KG1 (cell line): ENCODE measurements at regions not wholly inside any gene's neighbourhood (a gene's known extent, or its start where the extent isn't known, plus 50 kb on each side); places are given as distances from the start of the nearest gene placed in this dataset.

Source experiments
- DNase-seq: peaks from one replicate; lab custom pipeline; 2025; lab: John Stamatoyannopoulos, UW

DNA sequence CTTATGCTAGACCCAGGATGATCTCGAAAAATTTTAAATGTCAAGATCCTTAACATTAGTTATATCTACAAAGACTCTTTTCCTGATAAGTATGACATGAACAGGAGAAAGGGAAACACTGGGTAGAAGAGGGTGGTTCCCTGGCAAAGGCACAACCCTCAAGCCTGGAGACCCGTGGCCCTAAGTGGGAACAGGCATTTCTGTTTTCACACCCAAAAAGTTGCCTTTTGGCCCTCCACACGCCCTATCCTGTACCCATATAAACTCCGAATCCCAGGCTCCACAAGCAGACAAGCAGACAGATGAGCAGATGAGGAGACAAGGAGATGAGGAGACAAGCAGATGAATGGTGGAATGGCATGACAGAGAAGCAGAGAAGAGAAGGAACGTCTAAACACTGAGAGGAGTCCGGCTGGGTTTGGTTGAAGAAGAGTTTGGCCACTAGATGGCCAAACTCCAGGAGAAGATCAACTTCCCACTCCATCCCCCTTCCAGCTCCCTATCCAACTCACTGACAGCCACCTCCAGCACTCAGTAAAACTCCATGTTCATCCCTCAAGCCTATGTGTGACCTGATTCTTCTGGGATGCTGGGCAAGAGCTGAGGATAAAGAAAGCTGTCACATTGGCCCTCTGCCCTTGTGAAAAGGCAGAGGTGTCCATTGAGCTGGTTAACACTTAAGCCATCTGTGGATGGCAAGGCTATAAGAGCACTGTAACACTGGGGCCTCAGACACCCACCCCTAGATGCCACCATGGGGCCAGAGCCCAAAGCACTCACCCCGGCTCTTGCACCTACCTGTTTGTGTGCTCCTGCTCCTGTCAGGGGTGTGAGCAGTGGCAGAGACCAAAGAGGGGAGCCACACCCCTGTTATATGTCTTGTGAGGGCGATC lies 139.6 kb upstream of the FAM20A start:
- DNase-seq, result no peak

DNA sequence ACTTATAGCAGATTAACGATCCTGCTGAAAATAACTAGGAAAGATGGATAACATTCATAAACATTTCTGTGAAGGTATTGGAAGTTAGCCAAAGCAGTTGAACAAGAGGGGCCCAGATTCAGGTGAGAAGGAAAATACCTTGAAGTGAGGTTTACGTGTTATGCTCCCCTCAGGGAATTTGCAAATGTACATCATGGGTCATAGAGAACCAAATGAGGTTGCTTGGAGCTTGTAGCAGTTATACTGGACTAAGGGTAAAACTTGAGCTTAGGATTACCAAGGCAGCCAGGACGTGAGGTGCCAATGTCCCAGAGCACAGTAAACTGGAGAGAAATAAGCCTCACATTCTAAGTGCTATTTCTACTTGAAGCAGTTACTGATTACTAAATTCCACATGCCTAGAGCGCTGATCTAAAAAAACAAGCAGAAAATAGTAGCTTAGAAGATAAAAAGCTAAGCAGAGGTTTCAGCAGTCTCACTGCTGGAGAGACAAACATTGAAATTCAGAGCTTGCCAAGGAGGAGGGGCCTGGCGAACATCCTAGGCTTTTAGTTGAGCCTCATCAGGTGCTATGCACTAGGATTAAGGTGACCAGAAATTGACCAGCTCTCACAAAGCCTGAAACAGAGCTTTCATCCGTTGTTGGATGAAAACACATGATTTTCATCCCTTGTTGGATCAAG lies 136.7 kb upstream of the FAM20A start:
- DNase-seq, result no peak

DNA sequence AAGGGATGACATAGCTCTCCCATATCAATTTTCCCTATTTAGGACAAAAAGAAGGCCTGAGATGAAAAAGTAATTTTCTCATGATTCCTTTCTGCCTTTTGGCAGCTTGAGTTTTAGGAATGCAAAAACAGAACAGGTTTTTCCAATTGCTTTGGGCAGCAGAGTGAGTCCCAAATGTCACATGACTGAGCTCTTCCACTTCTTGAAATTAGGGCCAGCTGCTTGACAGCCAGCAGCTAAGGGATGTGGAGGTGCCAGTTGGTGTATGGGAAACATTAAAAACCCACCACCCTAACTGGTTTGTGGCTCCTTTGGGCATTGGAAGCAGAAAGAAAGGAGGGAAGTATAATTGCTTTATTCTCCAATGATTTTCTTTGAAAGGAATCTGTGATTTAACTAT lies 133.8 kb upstream of the FAM20A start:
- DNase-seq, result no peak

DNA sequence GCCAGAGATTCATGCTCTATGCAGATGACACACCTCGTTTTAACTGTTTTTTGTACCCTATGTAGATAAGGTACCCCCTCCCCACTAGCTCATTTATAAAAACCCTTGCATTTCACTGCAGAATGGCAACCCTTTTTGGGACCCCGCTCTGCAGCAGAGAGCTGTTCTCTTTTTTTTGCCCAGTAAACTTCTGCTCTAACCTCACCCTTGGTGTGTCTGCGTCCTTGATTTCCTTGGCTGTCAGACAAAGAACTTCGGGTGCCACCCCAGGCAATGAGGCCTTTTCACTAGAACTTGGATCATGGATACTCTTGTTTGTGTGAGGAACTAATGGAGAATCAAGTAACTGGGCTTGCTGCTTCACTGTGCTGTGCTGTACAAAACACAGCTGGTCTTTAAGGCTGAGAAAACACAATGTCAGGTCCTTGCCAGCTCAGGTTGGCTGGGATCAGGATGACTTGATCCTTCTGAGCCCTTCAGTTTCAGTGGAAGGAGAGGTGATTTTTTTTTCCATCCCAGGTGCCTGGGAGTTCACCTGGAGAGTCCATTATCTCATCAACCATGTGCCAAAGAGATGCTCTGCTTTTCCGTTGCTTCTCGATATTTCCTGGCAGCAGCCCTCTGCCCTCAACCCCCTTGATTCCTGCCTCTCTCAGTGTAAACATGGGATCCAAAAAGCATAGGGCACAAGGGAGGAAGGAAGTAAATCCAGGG lies 133.2 kb upstream of the FAM20A start:
- no peak for DNase-seq

DNA sequence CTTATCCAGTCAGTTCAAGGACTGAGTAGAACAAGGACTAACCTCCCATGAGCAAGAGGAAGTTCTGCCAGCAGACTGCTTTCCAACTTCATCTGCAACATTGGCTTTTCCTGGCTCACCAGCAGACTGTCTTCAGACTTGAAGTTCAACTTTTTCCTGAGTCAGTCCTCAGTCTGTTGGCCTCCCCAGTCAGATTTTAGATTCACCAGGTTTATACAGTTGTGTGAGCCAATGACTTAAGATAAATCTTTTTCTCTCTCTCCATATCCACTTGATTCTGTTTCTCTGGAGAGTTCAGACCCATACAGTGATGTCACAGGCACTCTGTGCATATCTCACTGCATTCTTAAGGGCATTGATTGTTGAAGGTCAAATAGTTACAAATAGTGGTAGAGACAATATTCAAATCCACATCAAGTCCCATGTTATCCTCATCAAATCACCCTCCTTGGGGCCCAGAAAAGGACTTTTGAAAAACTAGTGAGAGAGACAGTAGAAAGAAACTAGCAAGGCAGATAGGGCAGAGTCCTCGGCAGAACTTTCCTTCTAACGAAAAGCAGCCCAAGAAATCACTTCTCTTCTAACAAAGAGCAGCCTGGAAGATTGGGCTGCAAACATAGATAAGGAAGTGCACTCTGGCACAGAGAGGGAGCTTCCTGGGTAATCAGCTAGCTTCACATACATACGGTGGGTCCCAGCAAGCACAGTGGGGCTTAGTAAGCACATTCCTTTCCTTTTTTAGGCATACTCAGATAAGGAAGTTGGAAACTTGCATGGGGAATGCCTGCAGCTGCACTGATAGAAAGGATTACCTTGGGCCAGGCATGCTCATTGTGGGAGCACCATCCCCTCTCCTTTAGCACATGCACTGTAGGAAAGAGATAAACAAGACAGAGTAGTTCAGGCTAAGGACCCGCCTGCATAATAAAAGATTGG lies 132.3 kb upstream of the FAM20A start:
- DNase-seq, result no peak

DNA sequence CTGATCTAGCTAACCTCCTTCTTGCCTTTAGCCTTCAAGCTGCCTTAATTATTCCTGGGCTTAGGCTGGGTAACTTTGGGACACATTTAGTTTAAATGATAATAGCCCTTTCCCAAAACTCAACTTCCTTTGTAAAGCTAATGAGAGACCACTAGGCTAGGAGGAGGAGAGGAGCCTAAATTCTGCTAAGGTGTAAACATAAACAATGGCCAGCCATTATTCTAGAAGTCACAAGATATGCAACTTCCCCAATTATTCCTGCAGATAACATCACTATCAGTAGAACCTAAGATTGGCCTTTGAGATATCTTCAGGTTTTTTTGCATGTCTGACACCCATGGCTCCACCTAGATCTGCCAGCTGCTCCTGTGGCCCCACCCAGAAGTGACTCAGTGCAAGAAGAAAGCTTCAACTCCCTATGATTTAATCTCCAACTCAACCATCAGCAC lies 131.2 kb upstream of the FAM20A start:
- no peak for DNase-seq

DNA sequence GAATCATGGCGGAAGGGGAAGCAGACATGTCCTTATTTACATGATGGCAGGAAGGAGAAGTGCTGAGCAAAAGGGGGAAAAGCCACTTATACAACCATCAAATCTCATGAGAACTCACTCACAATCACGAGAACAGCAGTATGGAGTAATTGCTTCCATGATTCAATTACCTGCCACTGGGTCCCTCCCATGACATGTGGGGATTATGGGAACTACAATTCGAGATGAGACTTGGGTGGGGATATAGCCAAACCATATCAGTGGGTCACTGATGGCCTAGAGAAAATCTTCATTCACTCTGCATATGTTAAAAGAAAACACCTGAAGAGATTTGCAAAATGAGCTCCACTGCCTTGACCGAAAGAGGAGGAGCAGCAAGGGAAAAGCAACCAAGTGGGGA lies 130.3 kb upstream of the FAM20A start:
- no peak for DNase-seq

DNA sequence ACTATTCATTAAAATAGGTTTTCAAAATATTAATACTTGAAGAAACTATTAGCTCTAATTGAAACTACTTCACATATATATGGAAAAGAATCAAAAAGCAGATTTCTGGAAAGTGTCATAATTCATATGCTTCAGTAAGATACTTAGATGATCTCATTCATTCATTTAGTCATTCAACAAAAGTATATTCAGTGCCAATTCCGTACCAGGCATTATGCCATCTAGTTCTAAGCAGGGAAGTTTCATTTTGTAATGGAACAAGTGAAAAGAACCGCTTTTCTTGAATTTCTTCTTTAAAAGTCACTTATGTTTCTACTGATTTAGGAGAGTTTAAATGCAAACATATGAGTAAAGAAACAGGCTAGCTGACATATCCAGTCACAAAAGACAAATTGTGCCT lies 118.3 kb upstream of the FAM20A start:
- no peak for DNase-seq

DNA sequence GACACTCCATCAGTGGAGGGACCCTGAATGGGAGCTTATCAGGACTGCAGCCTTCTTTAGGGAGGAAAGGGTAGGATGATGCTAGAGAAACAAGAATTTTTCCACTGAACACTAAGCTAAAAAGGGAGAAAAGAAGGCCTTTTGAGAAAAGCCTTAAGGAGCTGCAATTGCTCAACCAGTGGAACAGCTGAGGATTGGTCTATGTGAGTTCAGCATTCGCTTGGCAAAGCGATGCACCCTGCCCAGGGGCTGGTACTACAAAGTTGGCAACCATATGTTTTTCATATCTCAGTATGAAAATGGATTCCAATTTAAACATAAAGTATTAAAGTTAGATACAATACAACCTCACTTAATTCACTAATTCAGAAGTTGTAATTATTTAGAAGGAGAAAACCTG lies 117.8 kb upstream of the FAM20A start:
- DNase-seq, result no peak

DNA sequence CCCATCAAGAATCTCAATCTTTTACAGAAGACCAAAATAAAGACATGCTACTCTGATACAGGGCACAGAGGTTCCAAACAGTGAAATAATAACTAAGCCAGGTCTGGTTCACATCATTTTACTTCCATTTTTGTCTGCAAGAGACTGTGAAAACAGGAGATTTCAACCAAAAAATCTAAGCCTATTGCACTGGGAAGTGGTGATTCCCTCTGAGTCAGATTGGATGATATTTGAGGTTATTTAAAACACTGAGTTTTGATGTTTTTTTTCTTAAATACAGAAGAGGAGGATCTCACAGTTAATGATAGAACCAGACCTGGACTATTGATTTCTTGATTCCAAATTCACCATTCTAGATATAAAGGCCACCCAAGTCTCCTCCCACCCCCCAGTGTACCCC lies 117.3 kb upstream of the FAM20A start:
- DNase-seq, result no peak

DNA sequence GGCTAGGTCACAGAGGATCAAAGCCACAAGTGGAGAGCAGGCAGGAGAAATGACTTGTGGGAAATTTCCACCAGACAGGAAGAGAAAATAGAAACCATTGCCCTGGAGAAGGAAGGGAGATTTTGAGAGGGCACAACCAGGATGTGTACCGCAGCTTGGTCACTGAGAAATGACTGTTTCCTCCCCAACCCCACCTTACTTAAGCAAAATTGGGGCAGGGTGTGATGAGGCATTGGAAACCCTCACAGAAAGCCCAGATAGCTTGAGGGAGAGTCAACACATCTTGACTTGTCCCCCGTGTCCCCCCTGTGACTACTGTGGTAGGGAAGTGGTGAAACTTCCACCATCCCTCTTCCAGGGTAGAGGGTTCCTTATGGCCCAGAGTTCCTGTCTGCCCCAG lies 113.5 kb upstream of the FAM20A start:
- DNase-seq, result no peak

DNA sequence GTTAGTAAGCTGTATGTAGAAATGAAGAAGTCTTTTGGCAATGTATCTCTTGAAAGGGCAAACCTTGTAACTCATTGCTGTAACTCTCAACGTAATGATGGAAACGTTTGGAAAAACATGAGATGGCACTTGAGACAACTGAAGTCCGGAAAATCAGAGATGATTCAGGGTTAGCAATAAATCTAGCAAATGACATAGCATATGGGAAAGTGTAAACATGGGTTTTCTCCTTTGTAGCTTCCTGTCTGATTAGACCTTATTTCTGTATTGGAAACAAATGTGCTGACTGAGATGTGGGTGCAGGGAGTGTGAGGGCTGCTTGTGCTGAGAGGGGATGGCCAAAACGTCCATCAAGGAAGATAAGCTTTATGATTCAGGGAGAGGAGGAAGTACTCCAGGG lies 110.7 kb upstream of the FAM20A start:
- DNase-seq, result no peak

DNA sequence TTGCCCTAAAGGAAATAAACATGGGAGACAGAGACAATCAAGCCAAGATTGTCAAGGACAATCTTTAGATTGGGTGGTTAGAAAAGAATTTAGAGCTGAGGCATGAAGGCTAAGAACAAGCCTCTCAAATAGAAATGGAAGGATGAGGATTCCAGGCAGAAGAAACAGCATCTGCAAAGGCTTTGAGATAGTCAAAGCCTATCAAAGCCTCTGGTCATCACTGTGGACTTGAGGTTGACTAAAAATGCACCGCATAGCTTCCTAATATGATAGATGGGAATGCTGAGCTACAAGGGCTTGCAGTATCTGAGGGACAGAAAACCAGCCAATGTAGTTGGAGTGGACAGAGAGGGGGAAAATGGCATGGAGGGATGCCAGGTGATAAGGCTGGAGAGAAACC lies 109.8 kb upstream of the FAM20A start:
- no peak for DNase-seq

DNA sequence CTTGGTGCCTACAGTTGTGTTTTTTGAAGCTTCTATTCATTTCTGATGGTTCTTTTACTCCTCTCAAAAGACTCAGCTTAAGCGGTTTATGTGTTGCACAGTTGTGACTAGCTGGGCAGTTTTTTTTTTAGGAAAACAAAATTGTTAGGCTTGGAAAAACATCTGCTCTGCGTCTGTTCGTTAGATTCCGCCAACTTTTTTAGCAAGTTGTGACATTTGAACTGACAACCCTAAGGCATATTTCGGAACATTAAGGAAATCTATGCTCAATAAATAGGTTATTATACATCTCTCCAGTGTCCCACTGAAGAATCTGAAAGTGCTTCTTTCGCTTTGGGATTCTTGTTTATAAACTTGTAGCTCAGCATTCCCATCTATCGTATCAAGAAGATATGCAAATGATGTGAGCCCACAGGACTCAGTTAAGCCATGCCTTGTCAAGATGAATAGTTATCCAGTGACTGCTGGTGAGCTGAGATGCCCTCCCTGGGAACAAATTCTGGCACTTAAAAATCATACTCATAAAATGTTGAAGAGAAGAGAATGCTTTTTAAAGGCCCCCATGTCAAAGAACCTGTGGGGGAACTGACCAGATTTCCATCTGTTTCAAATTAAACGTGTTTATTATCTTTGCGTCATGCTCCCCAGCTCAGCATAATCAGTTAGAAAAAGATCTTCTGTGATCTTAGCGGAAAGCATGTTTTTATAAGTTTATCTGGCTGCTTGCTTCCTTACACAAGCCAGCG lies 109.0 kb upstream of the FAM20A start:
- DNase-seq, result no peak

DNA sequence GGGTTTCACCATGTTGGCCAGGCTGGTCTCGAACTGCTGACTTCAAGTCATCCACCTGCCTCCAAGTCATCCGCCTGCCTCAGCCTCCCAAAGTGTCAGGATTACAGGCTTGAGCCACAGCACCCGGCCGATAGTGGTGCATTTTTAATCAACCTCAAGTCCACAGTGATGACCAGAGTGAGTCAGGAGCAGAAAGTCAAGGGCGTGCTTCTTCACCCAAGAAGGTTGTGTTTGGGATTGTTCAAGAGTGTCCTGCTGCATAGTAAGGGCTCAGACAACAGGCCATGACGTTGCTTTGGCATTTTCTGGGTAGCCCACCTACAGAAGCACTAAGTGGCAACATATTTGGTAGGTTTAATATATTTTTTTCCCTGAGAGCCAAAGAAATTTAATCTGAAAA lies 108.3 kb upstream of the FAM20A start:
- no peak for DNase-seq

DNA sequence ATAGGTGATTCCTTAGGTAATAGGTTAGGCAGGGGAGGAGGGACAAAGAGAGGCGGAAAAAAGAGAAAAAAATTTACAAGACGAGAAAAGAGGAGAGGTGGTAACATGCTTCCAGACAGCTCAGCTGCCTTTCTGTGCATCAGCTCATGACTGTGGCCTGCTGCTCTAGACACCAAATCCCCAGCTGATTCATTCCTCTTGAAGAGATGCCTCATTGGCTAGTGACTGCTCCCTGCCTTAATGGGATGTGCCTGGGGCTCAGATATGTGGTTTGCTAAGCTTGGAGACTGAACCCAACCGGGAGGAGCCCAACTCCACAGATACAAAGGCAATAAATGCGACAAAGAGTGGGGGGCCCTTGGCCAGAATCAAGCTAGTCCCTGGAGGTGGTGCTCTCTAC lies 105.9 kb upstream of the FAM20A start:
- DNase-seq, result no peak

DNA sequence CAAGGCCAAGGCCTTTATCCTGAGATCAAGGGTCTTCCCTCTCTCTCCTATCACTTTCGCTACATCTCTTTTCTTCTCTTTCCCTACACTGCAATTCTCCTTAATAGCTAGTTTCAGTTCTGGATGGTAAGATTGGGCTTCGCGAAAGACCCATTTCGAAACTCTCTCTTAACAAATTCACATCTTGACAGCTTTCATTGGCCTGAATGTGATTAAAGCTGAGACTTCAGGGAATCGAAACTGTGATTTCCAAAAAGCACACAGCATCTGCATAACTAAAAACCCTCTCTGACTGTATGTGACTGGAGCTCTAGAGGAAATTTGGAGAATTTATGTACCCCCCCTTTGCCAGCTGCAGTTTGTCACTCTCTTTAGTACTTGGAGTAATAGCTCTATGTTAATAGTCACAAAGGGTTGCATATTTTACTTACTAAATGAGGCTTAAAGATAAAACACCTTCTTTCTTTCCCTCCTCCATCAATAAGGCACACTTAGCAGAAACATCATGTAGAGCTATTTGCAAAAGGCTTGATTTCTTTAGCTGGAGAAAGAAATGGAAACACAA lies 105.3 kb upstream of the FAM20A start:
- DNase-seq, result no peak

DNA sequence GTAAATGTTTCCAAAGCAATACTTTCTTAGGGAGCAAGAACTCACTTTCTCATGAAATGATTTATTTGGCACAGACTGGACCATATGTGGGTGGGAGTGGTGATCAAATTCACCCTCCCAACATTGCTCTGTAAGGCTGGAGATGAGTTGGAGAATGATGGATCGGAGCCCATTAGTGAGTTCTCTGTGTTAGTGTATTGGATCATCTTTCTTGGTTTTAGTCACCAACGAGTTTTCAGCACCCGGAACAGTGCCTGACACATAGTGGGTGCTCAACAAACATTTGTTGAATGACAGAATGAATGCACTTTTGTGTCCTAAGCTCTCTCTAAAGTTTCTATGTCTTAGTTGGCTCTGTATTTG lies 104.5 kb upstream of the FAM20A start:
- no peak for DNase-seq

DNA sequence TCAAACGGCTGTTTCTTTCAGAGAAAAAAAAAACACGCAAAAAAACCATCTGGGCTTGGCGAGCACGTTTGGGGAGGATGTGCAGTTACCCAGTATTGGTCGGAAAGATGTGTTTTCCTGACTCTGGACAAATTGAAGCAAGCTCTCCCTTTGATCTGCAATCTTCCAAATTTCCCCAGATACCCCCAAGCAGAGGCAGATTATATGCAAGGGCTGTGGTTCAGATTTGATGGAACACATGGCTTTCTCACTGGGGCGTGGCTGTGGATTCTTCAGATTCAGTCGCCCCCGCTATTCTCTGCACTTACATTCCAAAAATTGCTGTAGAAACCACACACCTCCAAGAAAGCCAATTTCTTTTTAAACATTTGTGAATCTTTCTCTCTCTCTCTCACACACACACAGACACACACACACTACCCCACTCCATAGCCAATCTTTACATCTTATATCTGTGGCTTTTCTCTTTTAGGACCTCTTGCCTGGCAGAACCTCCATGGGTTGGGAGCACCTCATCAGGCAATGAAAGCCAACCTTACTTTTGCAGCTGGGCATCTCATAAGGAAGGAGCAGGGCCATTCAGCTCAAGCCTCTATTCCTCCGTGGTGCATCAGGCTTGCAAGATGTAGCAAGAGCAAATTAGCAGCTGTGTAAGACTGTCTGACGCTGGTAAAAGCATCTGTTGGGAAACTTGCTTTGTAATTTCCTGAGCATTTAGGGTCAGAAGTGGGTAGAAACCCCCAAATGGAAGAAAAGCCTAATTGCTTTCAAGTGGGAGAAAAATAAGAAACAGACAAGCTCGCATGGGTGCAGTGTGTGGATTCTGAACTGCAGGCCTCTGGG lies 103.9 kb upstream of the FAM20A start:
- no peak for DNase-seq

DNA sequence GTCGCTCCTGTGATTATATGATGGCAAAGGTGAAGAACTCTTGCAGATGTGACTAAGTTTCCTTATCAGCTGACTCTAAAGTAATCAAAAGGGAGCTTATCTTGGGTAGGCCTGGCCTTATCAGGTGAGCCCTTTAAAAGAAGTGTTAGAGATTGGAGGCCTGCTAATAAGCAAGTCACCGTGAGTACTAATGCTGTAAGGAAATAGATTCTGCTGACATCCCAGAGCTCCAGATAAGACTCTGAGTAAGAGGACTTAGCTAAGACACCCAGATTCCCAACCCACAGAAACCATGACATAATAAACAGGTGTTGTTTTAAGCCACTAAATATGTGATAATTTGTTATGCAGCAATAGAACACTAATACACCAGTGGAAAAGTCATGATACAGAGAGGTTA lies 99.9 kb upstream of the FAM20A start:
- no peak for DNase-seq
